ENCODE measurements at regions not wholly inside any gene's neighbourhood (a gene's known extent, or its start where the extent isn't known, plus 50 kb on each side); places are given as distances from the start of the nearest gene placed in this dataset.

- TF ChIP-seq CTCF (IDR thresholded peaks at IDR 0.05) (no peak), ZFX (IDR thresholded peaks at IDR 0.05; ENCODE audit: borderline replicate concordance) (no peak)
- no peak overlapping the region for H3K27ac ChIP-seq
These were observed 79.8 kb downstream of the MAT2B start for GRCh38 chr5:163585206-163585605.

- TF ChIP-seq CTCF (IDR thresholded peaks at IDR 0.05) (no peak), ZFX (IDR thresholded peaks at IDR 0.05; ENCODE audit: borderline replicate concordance) (no peak)
- no peak overlapping the region for H3K27ac ChIP-seq
These were observed 81.1 kb downstream of the MAT2B start for GRCh38 chr5:163586531-163586956.

GRCh38 chr5:163594951-163595350 lies 89.5 kb downstream of the MAT2B start:
- H3K27ac ChIP-seq, result no peak overlapping the region
- TF ChIP-seq ZFX (IDR thresholded peaks at IDR 0.05; ENCODE audit: borderline replicate concordance) (no peak), CTCF (IDR thresholded peaks at IDR 0.05) (no peak)

- no peak overlapping the region for H3K27ac ChIP-seq
These were observed 90.7 kb downstream of the MAT2B start for GRCh38 chr5:163595932-163596607.

GRCh38 chr5:163596608-163597315 lies 91.3 kb downstream of the MAT2B start:
- no peak for TF ChIP-seq CTCF (IDR thresholded peaks at IDR 0.05)
- no peak for TF ChIP-seq ZFX (IDR thresholded peaks at IDR 0.05; ENCODE audit: borderline replicate concordance)
- H3K27ac ChIP-seq, result no peak overlapping the region

More at GRCh38 chr5:163595932-163596607, 90.7 kb downstream of the MAT2B start:
- TF ChIP-seq CTCF (IDR thresholded peaks at IDR 0.05) (no peak), ZFX (IDR thresholded peaks at IDR 0.05; ENCODE audit: borderline replicate concordance) (no peak)

- no peak overlapping the region for H3K27ac ChIP-seq
- TF ChIP-seq ZFX (IDR thresholded peaks at IDR 0.05; ENCODE audit: borderline replicate concordance), result no peak
These were observed 98.6 kb downstream of the MAT2B start for GRCh38 chr5:163604013-163604412.

GRCh38 chr5:163607256-163607655 lies 101.8 kb downstream of the MAT2B start:
- TF ChIP-seq ZFX (IDR thresholded peaks at IDR 0.05; ENCODE audit: borderline replicate concordance) (no peak), CTCF (IDR thresholded peaks at IDR 0.05) (no peak)
- no peak overlapping the region for H3K27ac ChIP-seq
